Activated T-helper 2 cell treated with anti-CD3 and anti-CD28 coated beads, Interferon-gamma antibody, Interleukin-2, Interleukin-4, amounts not matched to agents 10 μg/mL and 5 μg/mL and 100 μg/mL, durations not matched to agents 14 hours and 24 hours and 36 hours (primary cell): ENCODE measurements at regions not wholly inside any gene's neighbourhood (a gene's known extent, or its start where the extent isn't known, plus 50 kb on each side); places are given as distances from the start of the nearest gene placed in this dataset.
"Not testable (repeated sequence)": the region's sequence is repeated elsewhere in the genome, so short reads cannot be mapped to it uniquely, and the experiment has no call there.

Experiments
- DNase-seq: peaks from one replicate; pipeline ENCODE4 v3.0.0; 2021; ENCODE audit warnings: low spot score
- H3K27ac Mint-ChIP-seq: one replicate; pipeline ENCODE4 v1.8.0; 2021; ENCODE audit warnings: mixed read lengths
- H3K27me3 Mint-ChIP-seq: one replicate; pipeline ENCODE4 v1.8.0; 2021; ENCODE audit warnings: low read depth, mixed read lengths
- H3K36me3 Mint-ChIP-seq: one replicate; pipeline ENCODE4 v1.8.0; 2021; ENCODE audit warnings: low read depth, mixed read lengths
- H3K4me1 Mint-ChIP-seq: one replicate; pipeline ENCODE4 v1.8.0; 2021; ENCODE audit warnings: low read depth, mixed read lengths
- H3K4me3 Mint-ChIP-seq: one replicate; pipeline ENCODE4 v1.8.0; 2021; ENCODE audit warnings: low read depth, mild to moderate bottlenecking, moderate library complexity, mixed read lengths
- H3K9me3 Mint-ChIP-seq: one replicate; pipeline ENCODE4 v1.8.0; 2021; ENCODE audit warnings: mixed read lengths
- intact Hi-C: fragments of 100-400 bp; cut with micrococcal nuclease; formaldehyde crosslinking; loops from one replicate; pipeline ENCODE4 v1.15.1; 2023

DNA sequence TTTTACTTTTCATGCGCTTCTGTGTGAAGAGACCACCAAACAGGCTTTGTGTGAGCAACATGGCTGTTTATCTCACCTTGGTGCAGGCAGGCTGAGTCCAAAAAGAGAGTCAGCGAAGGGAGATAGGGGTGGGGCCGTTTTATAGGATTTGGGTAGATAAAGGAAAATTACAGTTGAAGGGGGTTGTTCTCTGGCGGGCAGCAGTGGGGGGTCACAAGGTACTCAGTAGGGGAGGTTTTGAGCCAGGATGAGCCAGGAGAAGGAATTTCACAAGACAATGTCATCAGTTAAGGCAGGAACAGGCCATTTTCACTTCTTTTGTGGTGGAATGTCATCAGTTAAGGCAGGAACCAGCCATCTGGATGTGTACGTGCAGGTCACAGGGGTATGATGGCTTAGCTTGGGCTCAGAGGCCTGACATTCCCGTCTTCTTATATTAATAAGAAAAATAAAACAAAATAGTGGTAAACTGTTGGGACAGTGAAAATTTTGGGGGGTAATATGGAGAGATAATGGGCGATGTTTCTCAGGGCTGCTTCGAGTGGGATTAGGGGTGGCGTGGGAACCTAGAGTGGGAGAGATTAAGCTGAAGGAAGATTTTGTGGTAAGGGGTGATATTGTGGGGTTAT lies 670.0 kb downstream of the SUCLG1 start:
- H3K27ac Mint-ChIP-seq, H3K9me3 Mint-ChIP-seq, intact Hi-C loops, H3K27me3 Mint-ChIP-seq, DNase-seq, H3K4me3 Mint-ChIP-seq, H3K4me1 Mint-ChIP-seq, H3K36me3 Mint-ChIP-seq: not testable (repeated sequence)

DNA sequence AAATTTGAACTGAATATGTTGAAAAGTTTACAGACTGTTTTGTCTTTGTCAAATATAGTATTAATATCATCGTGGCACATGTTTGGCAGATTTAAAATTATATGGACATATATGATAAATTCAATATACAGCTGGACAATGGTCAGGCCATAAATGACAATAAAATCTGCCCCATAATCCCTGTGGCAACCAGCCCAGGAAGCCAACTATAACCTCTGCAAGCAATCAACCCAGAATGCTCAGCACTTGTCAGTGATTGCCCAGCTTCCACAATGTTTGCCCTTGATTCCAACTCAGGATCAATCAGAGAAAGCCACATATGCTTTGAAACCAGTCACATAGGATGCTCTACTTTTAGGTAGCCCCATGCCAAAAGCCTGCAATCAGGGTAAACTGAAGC lies 671.9 kb downstream of the SUCLG1 start:
- Mint-ChIP-seq H3K36me3 (no peaks in the 10 kb centered on the region), H3K4me3 (no peak overlapping the region), H3K9me3 (no peaks in the 10 kb centered on the region), H3K27ac (no peak overlapping the region), H3K4me1 (no peaks in the 10 kb centered on the region), H3K27me3 (no peaks in the 10 kb centered on the region)
- DNase-seq: no peak
- intact Hi-C loops: no loop called here

DNA sequence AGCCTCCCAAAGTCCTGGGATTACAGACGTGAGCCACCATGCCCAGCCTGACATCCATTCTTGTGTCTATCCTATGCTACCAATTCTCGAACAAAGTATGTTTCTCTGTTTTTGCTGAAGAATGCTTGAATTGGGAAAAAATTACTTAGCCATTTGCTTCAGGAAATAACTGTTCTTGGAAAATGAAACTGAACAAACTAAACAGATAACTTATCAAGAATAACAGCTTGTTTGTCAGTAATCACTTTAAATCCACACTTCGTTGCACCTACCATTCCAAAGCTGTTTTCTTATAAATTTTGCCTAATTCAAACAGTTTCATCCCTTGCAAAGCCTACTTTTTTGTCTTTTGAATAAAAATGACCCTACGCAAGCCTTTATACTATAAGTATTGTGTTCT lies 672.9 kb downstream of the SUCLG1 start:
- Mint-ChIP-seq H3K36me3 (no peaks in the 10 kb centered on the region), H3K4me3 (no peak overlapping the region), H3K4me1 (no peaks in the 10 kb centered on the region), H3K27me3 (no peaks in the 10 kb centered on the region), H3K9me3 (peaks cover 4% of the 10 kb centered on the region), H3K27ac (no peak overlapping the region)
- no peak for DNase-seq
- intact Hi-C loops: no loop called here

DNA sequence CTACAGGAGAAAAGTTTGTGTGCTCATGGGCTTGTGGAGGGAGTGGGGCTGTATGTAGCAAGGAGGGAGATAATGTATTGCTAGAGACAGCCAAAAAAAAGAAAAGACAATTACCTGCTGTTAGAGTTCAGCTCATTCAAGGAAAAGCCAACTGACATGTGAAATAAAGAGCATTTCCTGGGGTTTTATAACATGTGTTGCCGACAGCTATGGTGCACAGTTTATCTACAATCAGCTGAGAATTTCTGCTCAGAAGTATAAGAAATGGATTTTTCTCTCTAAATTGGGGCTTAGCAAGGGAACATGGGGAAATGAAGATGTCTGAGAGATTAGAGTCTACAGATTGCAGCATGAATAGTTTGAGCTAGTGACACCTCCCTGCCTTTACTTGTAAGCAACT lies 674.1 kb downstream of the SUCLG1 start:
- Mint-ChIP-seq H3K27me3 (no peaks in the 10 kb centered on the region), H3K36me3 (no peaks in the 10 kb centered on the region), H3K4me1 (no peaks in the 10 kb centered on the region), H3K27ac (no peak overlapping the region), H3K4me3 (no peak overlapping the region), H3K9me3 (peaks cover 4% of the 10 kb centered on the region)
- no peak for DNase-seq
- intact Hi-C loops: no loop called here

DNA sequence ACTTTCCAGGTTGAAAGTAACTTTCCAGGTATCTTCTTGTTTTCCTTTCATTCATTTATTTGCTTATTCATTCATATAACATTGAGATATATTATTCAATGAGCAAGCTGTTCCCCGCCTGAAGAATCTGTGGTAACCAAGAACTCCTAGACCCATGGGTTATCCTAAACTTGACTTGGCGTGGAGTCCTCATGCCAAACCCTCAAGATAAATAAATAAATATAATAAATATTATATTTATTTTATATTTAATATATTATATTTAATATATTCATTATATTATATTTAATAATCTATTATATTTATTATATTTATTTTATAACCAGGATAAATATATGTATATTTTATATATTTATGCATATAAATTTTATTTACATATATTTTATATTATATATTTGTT lies 674.8 kb downstream of the SUCLG1 start:
- intact Hi-C loops: no loop called here
- Mint-ChIP-seq H3K27ac (no peak overlapping the region), H3K4me1 (no peaks in the 10 kb centered on the region), H3K27me3 (no peaks in the 10 kb centered on the region), H3K36me3 (no peaks in the 10 kb centered on the region), H3K9me3 (peaks cover 4% of the 10 kb centered on the region), H3K4me3 (no peak overlapping the region)
- no peak for DNase-seq

DNA sequence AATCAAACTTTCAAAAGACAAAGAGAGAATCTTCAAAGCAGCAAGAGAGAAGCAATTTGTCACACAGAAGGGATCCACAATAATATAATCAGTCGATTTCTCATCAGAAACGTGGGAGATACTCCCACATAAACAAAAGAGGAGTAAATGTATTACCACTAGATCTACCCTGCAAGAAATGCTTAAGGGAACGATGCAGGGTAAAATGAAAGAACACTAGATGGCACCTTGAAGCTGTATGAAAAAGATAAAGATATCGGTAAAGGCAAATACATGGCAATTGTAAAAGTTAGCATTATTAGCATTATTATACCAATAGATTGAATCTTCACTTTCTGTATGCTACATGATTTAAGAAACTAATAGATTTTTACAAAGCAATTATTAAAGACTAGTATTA lies 677.0 kb downstream of the SUCLG1 start:
- Mint-ChIP-seq H3K9me3 (peaks cover 4% of the 10 kb centered on the region), H3K27ac (no peak overlapping the region), H3K4me1 (no peaks in the 10 kb centered on the region), H3K27me3 (no peaks in the 10 kb centered on the region), H3K36me3 (no peaks in the 10 kb centered on the region), H3K4me3 (no peak overlapping the region)
- intact Hi-C loops: no loop called here
- no peak for DNase-seq

DNA sequence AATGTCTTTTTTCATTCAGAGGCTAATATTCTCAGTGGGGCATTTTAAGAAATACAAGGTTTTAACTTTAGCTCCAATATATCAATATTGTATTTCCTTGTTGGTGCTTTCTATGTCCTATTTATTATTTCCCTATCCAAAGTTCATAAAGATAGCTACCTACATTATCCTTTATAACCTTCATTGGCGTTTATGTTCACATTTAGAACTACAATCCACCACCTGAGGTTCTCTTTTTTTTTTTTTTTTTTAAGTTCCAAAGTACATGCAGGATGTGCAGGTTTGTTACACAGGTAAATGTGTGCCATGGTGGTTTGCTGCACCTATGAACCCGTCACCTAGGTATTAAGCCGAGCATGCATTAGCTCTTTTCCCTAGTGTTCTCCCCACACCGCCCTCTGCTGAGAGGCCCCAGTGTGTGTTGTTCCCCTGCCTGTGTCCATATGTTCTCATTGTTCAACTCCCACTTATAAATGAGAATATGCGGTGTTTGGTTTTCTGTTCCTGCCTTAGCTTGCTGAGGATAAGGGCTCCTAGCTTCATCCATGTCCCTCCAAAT lies 694.6 kb downstream of the SUCLG1 start:
- Mint-ChIP-seq H3K27ac (no peak overlapping the region), H3K27me3 (no peaks in the 10 kb centered on the region), H3K4me3 (no peak overlapping the region), H3K36me3 (no peaks in the 10 kb centered on the region), H3K9me3 (peaks cover 55% of the 10 kb centered on the region), H3K4me1 (no peaks in the 10 kb centered on the region)
- DNase-seq: no peak
- intact Hi-C loops: no loop called here

DNA sequence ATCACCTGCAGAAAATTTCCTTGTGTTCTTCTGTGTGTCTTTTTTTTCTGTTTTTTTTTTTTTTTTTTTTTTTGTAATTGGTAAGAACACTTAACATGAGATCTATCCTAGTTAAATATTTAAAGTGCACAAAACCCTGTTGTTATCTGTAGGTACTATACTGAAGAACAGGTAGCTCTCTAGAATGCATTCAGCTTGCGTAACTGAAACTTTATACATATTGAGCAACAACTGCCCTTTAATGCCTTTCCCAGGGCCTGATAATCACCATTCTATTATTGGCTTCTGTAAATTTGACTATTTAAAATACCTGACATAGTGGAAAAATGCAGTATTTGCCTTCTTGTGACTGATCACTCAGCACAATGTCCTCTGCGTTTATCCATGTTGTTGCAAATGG lies 701.8 kb downstream of the SUCLG1 start:
- intact Hi-C loops: no loop called here
- Mint-ChIP-seq H3K27ac (no peak overlapping the region), H3K4me1 (no peaks in the 10 kb centered on the region), H3K9me3 (peaks cover 23% of the 10 kb centered on the region), H3K36me3 (no peaks in the 10 kb centered on the region), H3K27me3 (no peaks in the 10 kb centered on the region), H3K4me3 (no peak overlapping the region)
- no peak for DNase-seq

DNA sequence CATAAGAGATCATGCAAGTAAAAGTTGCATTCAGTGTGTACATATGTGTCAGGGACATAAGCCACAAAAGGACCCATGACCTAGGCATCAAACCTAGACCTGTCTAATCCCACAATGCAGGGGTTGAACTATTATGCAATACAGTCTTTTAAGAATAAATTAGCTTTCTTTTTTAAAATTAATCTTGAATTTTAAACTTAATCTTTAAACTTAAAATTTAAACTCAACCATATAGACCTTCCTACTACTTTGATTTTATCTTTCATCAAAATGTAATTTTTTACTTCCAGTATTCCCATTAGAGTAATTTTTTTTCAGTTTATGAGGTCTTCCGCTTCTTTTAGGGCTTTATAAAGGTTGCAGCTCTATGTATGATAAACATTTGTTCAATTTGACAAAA lies 702.9 kb downstream of the SUCLG1 start:
- H3K36me3 Mint-ChIP-seq: no peaks in the 10 kb centered on the region
- H3K4me3 Mint-ChIP-seq: no peak overlapping the region
- intact Hi-C loops: no loop called here
- peaks cover 20% of the 10 kb centered on the region for H3K9me3 Mint-ChIP-seq
- H3K4me1 Mint-ChIP-seq: no peaks in the 10 kb centered on the region
- no peak for DNase-seq
- H3K27ac Mint-ChIP-seq: no peak overlapping the region
- H3K27me3 Mint-ChIP-seq: no peaks in the 10 kb centered on the region

DNA sequence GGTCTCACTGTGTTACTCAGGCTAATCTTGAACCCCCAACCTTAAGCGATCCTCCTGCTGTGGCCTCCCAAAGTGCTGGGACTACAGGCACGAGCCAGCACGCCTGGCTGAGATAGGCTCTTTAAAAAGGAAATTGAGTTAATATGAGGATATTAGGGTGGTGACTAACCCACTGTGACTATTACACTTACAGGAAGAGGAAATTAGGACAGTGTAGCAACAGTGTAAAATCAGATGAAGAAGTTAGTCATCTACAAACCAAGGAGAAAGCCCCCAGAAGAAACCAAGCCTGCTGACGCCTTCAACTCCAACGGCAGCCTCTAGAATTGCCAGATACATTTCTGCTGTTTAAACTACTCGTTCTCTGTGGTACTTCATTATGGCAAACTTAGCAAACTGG lies 711.9 kb downstream of the SUCLG1 start:
- Mint-ChIP-seq H3K9me3 (no peaks in the 10 kb centered on the region), H3K27ac (no peak overlapping the region)

DNA sequence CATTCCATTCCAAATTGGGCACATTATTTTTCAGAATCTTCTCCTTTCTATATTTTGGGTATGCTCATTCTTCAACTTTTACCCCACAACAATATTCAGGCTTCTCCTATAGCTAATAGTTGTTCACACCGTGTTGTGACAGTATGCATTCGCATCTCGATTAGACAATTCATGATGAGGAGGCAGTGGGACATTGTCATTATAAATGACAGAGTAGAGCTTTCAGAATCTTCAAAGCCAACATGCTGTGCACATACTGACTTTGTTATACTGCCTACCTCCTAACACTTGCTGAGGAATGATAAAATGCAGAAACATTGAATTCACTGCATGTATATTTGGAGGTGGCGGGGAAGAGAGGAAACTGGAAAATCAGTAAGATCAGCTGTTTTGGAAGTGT lies 714.2 kb downstream of the SUCLG1 start:
- Mint-ChIP-seq H3K4me1 (no peaks in the 10 kb centered on the region), H3K4me3 (no peak overlapping the region), H3K36me3 (no peaks in the 10 kb centered on the region), H3K9me3 (peaks cover 8% of the 10 kb centered on the region), H3K27ac (no peak overlapping the region), H3K27me3 (no peaks in the 10 kb centered on the region)
- intact Hi-C loops: no loop called here
- no peak for DNase-seq

More for the DNA sequence above, 711.9 kb downstream of the SUCLG1 start:
- H3K36me3 Mint-ChIP-seq: no peaks in the 10 kb centered on the region
- no peaks in the 10 kb centered on the region for H3K27me3 Mint-ChIP-seq
- H3K4me3 Mint-ChIP-seq: no peak overlapping the region
- intact Hi-C loops: no loop called here
- no peaks in the 10 kb centered on the region for H3K4me1 Mint-ChIP-seq
- DNase-seq: no peak

DNA sequence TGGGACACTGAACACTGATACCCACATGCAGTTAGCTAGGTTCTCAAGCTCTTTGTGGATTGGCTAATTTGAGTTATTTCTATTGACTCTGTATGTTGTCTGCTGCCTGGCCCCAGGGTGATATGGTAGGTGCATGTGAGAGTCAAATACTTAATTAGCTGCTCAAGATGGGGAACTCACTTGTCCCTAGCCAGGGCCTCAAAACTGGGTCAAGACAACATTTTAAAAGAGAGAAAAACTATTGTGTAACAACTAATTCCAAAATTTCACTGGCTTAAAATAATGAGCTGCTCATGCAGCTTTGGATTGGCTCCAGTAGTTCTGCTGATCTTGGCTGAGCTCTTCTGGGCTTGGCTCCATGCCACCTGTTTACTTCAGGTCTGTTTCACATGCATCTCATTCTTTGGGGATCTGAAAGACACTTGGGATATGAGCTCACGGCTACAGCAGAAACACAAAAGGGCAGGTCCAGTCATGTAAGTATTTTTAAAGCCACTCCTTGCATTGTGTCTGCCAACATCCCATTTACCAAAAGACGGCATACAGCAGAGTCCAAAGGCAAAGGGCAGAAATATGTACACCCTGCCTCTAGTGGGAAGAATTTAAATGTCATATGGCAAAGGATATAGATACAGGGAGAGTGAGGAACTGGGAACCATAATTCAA lies 716.8 kb downstream of the SUCLG1 start:
- Mint-ChIP-seq H3K36me3 (no peaks in the 10 kb centered on the region), H3K4me1 (no peaks in the 10 kb centered on the region)

DNA sequence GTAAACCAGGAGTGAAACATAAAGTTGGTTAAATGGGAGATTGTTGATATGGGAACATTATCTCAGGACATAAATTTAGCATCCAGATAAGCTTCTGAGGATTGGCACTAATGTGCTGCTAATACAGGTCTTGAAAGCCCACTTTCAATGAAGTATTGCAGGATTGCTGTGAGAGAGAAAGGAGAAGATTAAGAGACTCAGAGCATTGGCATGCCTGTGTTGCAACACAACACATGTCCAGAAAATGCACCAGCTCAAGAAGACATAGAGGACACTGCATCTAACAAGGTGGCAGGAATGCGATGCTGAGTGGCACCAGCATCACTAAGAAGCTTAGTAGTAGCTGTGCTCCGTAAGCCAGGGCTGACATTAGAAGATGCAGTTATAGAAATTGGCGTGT lies 728.9 kb downstream of the SUCLG1 start:
- Mint-ChIP-seq H3K27me3 (no peaks in the 10 kb centered on the region), H3K36me3 (no peaks in the 10 kb centered on the region), H3K4me1 (no peaks in the 10 kb centered on the region), H3K9me3 (peaks cover 4% of the 10 kb centered on the region), H3K4me3 (no peak overlapping the region), H3K27ac (no peak overlapping the region)
- DNase-seq: no peak
- intact Hi-C loops: no loop called here

More for the DNA sequence above, 716.8 kb downstream of the SUCLG1 start:
- Mint-ChIP-seq H3K9me3 (peaks cover 12% of the 10 kb centered on the region), H3K27ac (no peak overlapping the region), H3K27me3 (no peaks in the 10 kb centered on the region), H3K4me3 (no peak overlapping the region)
- intact Hi-C loops: no loop called here
- no peak for DNase-seq
